HG03159 (cell line): ENCODE measurements at regions not wholly inside any gene's neighbourhood (a gene's known extent, or its start where the extent isn't known, plus 50 kb on each side); places are given as distances from the start of the nearest gene placed in this dataset.

Source experiments
- ATAC-seq: cut with Tn5 transposase; IDR thresholded peaks from one replicate; pipeline ENCODE4 v1.9.1; 2021; ENCODE audit warnings: mild to moderate bottlenecking, moderate library complexity; ENCODE audit not compliant: unreplicated experiment

DNA sequence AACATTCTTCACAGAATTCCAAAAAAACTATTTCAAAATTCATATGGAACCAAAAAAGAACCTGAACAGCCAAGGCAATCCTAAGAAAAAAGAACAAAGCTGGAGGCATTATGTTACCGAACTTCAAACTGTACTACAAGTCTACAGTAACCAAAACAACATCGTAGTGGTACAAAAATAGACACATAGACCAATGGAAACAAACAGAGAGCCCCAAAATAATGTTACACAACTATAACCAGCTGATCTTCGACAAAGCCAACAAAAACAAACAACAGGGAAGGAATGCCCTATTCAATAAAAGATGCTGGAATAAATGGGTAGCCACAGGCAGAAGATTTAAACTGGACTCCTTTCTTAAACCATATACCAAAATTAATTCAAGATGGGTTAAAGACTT is 1189.6 kb downstream of the PCDH18 start:
- no peak for ATAC-seq

DNA sequence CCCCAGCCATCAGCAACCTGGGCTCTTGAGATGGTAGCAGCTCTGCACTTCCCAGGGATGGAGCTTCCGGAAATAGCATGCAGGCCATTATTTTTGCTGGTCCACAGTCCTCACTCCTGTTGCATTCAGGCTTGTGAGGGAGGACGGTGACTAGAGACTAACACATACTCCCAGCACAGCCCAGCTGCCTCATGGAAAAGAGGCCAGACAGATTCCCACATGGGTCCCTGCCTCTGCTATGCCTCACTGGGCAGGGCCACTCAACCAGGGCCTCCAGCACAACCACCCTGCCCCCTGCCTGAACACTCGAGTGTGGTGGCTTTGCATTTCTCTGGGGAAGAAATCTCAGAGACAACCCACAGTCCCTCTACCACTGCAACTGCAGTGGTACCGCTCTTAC is 1195.1 kb downstream of the PCDH18 start:
- ATAC-seq: no peak

GRCh38 chr4:136336479-136336878 is 1195.8 kb downstream of the PCDH18 start:
- ATAC-seq: no peak

GRCh38 chr4:136329042-136329662 is 1203.1 kb downstream of the PCDH18 start:
- ATAC-seq: no peak

GRCh38 chr4:136328131-136328530 is 1204.2 kb downstream of the PCDH18 start:
- no peak for ATAC-seq

- no peak for ATAC-seq
These were observed 1211.9 kb downstream of the PCDH18 start for GRCh38 chr4:136320465-136320813.

DNA sequence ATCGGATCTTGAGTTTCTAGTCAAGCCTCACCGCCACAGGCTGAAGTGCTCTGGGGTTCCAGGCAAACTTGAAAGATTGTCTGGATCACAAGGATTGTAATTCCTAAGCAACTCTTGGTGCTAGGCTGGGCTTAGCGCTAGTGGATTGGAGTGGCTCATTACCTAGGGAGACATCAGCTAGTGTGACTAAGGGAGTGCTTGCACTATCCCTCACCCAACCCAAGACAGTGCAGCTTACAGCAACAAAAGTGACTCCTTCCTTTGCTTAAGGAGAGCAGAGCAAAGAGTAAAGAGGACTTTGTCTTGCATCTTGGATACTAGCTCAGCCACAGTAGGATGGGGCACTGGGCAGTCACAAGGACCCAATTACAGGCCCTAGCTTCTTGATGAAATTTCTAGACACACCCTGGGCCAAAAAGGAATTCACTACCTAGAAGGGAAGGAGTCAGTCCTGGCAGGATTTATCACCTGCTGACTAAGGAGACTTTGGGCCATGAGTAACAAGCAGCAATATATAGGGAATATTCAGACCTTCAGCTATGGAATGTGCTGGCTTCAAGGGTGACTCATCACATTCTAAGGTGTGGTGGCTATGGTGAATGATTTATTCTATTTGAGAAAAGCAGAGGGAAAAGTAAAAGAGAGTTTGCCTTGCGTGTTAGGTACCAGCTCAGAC is 1212.4 kb downstream of the PCDH18 start:
- no peak for ATAC-seq

DNA sequence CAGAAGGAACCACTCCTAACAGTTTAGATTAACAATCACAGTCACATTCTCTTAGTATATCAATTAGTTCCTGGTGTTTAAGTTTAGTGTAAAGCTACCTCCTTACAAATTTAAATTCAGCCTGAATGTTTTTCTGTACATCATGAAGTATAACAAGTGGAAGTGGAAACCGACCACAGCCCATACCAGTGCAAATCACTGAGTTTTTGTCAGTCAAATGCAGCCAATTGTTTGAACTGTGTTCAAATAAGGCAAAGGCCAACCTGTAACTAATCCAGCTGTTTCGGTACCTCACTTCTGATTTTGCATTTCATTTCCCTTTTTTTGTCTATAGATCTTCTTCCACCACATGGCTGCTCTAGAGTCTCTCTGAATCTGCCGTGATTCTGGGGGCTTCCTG is 1215.3 kb downstream of the PCDH18 start:
- no peak for ATAC-seq

- no peak for ATAC-seq
These were observed 1217.6 kb downstream of the PCDH18 start for GRCh38 chr4:136314686-136315085.

DNA sequence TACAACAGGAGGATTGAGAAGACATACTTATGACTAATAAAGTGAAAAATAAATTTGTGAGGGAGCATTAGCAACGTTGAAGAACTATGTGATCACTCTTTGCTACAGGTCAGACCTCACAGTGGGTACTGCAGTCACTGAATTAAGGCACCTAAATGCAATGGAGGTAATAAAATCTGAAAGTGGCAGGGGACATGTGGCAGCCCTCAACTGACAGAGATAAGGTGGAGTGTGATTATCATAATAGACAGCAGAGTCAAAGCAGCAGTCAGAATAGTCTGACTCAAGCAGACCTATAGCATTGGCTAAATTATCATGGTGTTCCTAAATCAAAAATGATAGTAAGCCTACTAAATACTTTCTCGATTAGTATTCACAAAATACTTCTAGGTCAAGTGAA is 1220.5 kb downstream of the PCDH18 start:
- no peak for ATAC-seq

GRCh38 chr4:136307765-136308164 is 1224.5 kb downstream of the PCDH18 start:
- ATAC-seq: no peak

- no peak for ATAC-seq
These were observed 1225.9 kb downstream of the PCDH18 start for GRCh38 chr4:136306361-136306760.

DNA sequence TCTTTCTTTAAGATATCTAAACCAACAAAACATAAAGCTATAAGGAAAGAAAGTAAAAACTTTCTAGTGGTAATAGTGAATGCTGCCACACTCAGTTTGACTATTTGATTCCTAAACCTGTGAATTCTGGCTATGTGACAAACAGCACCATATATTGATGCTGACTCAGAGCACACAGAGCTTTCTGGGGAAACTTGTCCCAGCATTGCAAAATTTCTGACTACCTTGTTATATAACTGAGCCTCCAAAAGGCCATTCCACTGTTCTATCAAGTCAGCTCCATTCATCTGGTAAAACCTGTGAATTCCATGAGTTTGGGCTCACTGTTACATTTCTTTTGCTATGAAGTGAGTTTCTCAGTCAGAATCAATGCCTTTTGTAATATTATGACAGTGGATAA is 1229.7 kb downstream of the PCDH18 start:
- no peak for ATAC-seq

- ATAC-seq: no peak
These were observed 1230.4 kb downstream of the PCDH18 start for GRCh38 chr4:136301749-136302495.

DNA sequence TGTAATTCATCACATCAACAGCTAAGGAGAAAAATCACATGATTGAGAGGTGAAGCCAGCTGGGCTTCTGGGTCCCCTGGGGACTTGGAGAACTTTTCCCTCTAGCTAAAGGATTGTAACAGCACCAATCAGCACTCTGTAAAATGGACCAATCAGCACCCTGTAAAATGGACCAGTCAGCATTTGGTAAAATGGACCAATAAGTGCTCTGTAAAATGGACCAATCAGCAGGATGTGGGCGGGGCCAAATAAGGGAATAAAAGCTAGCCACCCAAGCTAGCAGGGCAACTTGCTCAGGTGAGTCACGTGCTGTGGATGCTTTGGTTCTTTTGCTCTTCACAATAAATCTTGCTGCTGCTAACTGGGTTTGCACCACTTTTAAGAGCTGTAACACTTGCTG is 1248.3 kb downstream of the PCDH18 start:
- no peak for ATAC-seq

DNA sequence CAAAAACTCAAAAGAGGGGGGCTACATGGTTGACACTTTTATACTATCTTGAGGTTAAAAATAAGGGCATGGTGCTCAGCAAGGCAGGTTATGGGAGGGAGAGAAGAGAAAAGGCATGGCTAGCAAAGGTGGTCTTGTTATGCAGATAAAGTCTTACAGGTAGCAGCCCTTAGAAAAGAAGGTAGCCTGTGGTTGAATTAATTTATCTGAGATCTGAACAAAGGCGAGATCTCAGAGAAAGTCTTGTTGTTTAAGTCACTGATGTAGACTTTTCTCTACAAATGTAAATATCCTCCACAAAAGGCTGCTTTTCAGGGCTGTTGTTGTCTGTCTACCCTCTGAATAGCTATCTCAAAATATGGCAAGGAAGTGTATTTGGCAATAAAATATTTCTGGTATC is 1250.4 kb downstream of the PCDH18 start:
- no peak for ATAC-seq

DNA sequence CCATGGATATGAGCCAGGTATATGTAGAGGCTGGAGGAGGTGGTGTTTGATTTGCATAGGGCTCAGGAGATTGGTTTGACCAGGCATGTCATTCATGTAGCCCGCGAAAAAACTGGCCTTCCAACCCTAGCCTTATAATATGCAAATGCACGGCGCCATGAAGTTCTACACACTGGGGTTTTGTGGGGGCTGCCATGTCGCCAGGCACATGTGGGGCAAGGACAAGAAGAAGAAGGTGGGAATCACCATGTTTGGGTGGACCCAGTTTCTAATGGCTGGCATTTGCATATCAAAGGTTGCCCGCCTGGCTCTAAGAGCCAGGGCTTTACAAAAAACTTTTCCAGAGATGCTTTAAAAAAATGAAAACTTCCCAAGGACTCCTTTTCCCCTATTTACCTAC is 1251.0 kb downstream of the PCDH18 start:
- no peak for ATAC-seq

DNA sequence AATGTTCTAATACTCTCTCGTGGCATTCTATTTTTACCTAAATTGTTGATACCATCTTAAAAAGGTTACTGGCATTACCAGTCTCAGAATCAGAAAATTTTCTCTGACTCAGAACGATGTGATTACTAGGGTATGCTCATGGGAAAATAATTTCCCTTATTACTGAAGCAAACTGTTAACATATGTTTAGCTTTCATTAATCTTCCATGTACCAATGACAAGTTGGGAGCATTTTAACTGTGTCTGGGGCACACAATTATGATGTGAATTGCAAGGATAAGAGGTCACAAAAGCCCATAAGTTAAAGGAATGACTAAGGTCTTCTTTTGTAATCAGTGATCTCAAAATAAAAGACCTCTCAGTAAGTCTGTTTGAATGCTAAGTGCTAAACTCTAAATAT is 1254.6 kb downstream of the PCDH18 start:
- ATAC-seq: no peak

GRCh38 chr4:136246876-136247275 is 1285.4 kb downstream of the PCDH18 start:
- ATAC-seq: no peak

DNA sequence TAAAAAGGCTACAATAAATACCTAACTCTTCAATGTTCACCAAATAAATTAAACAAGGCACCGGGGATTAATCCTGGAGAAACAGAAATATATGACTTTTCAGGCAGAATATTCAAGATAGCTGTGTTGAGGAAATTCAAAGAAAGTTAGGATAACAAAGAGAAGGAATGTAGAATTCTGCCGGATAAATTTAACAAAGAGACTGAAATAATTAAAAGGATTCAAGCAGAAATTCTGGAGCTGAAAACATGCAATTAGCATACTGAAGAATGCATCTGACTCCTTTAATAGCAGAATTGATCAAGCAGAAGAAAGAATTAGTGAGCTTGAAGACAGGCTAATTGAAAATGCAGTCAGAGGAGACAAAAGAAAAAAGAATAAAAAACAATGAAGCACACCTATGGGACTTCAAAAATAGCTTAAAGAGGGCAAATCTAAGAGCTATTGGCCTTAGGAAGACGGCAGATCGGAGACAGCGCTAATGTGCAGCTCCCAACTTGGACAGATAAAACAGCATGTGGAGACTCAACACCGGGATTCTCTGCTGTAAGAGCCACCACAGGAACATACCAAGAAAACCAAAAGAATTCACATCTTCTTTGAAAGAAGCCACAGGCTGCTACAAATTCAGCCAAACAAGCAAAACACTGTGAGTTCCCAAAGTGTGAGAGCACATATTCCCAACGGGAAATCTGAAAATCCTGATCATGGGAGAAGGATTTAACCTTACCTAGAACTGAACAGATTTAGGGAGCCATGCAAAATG is 1290.9 kb downstream of the PCDH18 start:
- no peak for ATAC-seq

DNA sequence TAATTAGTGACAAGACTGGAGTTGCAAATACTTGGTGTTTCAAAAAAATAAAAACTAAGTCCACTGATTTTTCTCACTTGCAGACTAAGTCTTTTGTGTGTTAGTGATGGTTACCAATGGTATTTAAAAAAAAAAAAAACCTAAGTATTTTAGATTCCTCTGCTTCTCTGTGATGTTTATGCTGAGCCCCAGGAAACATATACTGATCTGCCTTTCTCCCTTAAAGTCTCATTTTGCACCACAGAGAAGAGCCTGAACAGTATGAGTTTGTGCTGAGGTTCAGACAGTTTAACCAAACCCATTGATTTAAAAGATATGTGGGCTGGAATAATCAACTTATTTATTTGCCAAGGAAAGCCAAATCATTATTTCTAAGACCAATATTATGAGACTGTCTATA is 1305.0 kb downstream of the PCDH18 start:
- no peak for ATAC-seq
